GM12864 (cell line): ENCODE measurements at regions not wholly inside any gene's neighbourhood (a gene's known extent, or its start where the extent isn't known, plus 50 kb on each side); places are given as distances from the start of the nearest gene placed in this dataset.

ENCODE experiments used
- DNase-seq: peaks from one replicate; pipeline ENCODE4 v3.0.0-alpha.2; 2011; ENCODE audit warnings: low read depth
- H3K4me3 ChIP-seq: 2 replicates; pipeline ENCODE4 v1.5.1; 2011; ENCODE audit warnings: mild to moderate bottlenecking, low read depth, low read length, control low read depth
- CTCF ChIP-seq: IDR thresholded peaks from 2 replicates; pipeline ENCODE4 v1.5.1; 2011; ENCODE audit warnings: low read depth, mild to moderate bottlenecking, moderate library complexity, low read length, control low read depth, inconsistent platforms; ENCODE audit errors: missing control alignments

- no peak overlapping the region for H3K4me3 ChIP-seq
- TF ChIP-seq CTCF, result no peak
- no peak for DNase-seq
Measured at GRCh38 chr2:42958741-42959233, 166.4 kb upstream of the HAAO start.

GRCh38 chr2:42957861-42958301 is 165.5 kb upstream of the HAAO start:
- TF ChIP-seq CTCF, result no peak
- H3K4me3 ChIP-seq, result no peak overlapping the region
- DNase-seq, result no peak

GRCh38 chr2:42957109-42957860 is 164.9 kb upstream of the HAAO start:
- DNase-seq, result no peak
- no peak for TF ChIP-seq CTCF
- no peak overlapping the region for H3K4me3 ChIP-seq

GRCh38 chr2:42954227-42954962 is 162.0 kb upstream of the HAAO start:
- no peak for TF ChIP-seq CTCF
- no peak for DNase-seq

GRCh38 chr2:42953216-42953615 is 160.8 kb upstream of the HAAO start:
- no peak for TF ChIP-seq CTCF
- no peak for DNase-seq
- no peak overlapping the region for H3K4me3 ChIP-seq

More at GRCh38 chr2:42954227-42954962, 162.0 kb upstream of the HAAO start:
- no peak overlapping the region for H3K4me3 ChIP-seq

- no peak for DNase-seq
- no peak overlapping the region for H3K4me3 ChIP-seq
- no peak for TF ChIP-seq CTCF
Measured at GRCh38 chr2:42951263-42951938, 159.0 kb upstream of the HAAO start.
